ENCODE measurements at regions not wholly inside any gene's neighbourhood (a gene's known extent, or its start where the extent isn't known, plus 50 kb on each side); places are given as distances from the start of the nearest gene placed in this dataset.

- Histone ChIP-seq H3K27me3 (no peaks in the 10 kb centered on the region), H3K9me3 (peaks cover 0 to 15% (median 7%) of the 10 kb centered on the region in 3 donors), H3K4me3 (no peak overlapping the region), H3K36me3 (no peaks in the 10 kb centered on the region), H3K27ac (no peak overlapping the region), H3K4me1 (no peaks in the 10 kb centered on the region)
- 53 to 64% methylated on average over 6 of the region's 6 CpGs for WGBS, 2 donors
- DNase-seq = no peak
- intact Hi-C loops (cut with DNase I) = no loop called here
- TF ChIP-seq, protein P1, sequence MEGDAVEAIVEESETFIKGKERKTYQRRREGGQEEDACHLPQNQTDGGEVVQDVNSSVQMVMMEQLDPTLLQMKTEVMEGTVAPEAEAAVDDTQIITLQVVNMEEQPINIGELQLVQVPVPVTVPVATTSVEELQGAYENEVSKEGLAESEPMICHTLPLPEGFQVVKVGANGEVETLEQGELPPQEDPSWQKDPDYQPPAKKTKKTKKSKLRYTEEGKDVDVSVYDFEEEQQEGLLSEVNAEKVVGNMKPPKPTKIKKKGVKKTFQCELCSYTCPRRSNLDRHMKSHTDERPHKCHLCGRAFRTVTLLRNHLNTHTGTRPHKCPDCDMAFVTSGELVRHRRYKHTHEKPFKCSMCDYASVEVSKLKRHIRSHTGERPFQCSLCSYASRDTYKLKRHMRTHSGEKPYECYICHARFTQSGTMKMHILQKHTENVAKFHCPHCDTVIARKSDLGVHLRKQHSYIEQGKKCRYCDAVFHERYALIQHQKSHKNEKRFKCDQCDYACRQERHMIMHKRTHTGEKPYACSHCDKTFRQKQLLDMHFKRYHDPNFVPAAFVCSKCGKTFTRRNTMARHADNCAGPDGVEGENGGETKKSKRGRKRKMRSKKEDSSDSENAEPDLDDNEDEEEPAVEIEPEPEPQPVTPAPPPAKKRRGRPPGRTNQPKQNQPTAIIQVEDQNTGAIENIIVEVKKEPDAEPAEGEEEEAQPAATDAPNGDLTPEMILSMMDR (IDR thresholded peaks at IDR 0.05) = no peak
- TF ChIP-seq POLR2A (IDR thresholded peaks at IDR 0.05) = no peak
These were observed 316.4 kb upstream of the TUSC1 start for GRCh38 chr9:25994605-25995004.

GRCh38 chr9:25990376-25990775 lies 312.1 kb upstream of the TUSC1 start:
- no CpG with 5 or more reads among the region's 1 CpG for WGBS, 2 donors

DNA sequence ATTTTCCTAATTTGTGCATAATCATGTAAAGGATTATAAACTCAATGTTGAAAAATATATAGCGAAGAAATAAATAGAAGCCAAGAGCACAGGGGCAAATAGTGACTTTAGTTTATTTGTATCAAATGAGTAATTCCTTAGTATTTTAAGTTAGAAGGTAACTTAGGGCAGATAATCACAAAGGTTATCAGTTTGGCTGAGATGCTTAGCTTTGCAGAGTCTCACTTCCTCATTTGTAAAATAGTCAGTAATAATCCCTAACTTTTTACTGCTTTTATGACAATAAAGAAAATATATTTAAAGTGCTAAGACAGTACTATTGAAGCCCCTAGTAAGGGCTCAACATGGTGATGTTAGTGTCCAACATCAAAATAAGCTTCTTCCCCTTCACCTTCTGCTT lies 297.4 kb upstream of the TUSC1 start:
- no peak overlapping the region for H3K27ac ChIP-seq
- H3K36me3 ChIP-seq = no peaks in the 10 kb centered on the region
- peaks cover 0 to 9% (median 8%) of the 10 kb centered on the region in 3 donors for H3K9me3 ChIP-seq
- intact Hi-C loops (cut with DNase I) = no loop called here
- no peak for DNase-seq
- H3K4me1 ChIP-seq = no peaks in the 10 kb centered on the region
- TF ChIP-seq, protein P1 (IDR thresholded peaks at IDR 0.05) = no peak
- WGBS, 2 donors = 82 to 89% methylated on average over 1 of the region's 1 CpG
- no peaks in the 10 kb centered on the region for H3K27me3 ChIP-seq
- no peak overlapping the region for H3K4me3 ChIP-seq

More at GRCh38 chr9:25990376-25990775, 312.1 kb upstream of the TUSC1 start:
- no peaks in the 10 kb centered on the region for H3K27me3 ChIP-seq
- H3K27ac ChIP-seq = no peak overlapping the region
- TF ChIP-seq POLR2A (IDR thresholded peaks at IDR 0.05) = no peak
- TF ChIP-seq, protein P1 (IDR thresholded peaks at IDR 0.05) = no peak
- intact Hi-C loops (cut with DNase I) = no loop called here
- H3K36me3 ChIP-seq = no peaks in the 10 kb centered on the region
- no peak for DNase-seq
- peaks cover 0 to 15% (median 5%) of the 10 kb centered on the region in 3 donors for H3K9me3 ChIP-seq
- no peak overlapping the region for H3K4me3 ChIP-seq
- H3K4me1 ChIP-seq = no peaks in the 10 kb centered on the region

GRCh38 chr9:25964239-25964638 lies 286.0 kb upstream of the TUSC1 start:
- H3K4me3 ChIP-seq = no peak overlapping the region
- no peaks in the 10 kb centered on the region for H3K36me3 ChIP-seq
- peaks cover 0 to 7% (median 0%) of the 10 kb centered on the region in 3 donors for H3K9me3 ChIP-seq
- H3K4me1 ChIP-seq = no peaks in the 10 kb centered on the region
- no peak for DNase-seq
- 31 to 44% methylated on average over 3 of the region's 3 CpGs for WGBS, 2 donors
- no peak overlapping the region for H3K27ac ChIP-seq
- intact Hi-C loops (cut with DNase I) = no loop called here
- no peaks in the 10 kb centered on the region for H3K27me3 ChIP-seq
- TF ChIP-seq POLR2A (IDR thresholded peaks at IDR 0.05) = no peak
- TF ChIP-seq, protein P1 (IDR thresholded peaks at IDR 0.05) = peak in 3 of 6 experiments; percentile 18 to 31 (median 19)

DNA sequence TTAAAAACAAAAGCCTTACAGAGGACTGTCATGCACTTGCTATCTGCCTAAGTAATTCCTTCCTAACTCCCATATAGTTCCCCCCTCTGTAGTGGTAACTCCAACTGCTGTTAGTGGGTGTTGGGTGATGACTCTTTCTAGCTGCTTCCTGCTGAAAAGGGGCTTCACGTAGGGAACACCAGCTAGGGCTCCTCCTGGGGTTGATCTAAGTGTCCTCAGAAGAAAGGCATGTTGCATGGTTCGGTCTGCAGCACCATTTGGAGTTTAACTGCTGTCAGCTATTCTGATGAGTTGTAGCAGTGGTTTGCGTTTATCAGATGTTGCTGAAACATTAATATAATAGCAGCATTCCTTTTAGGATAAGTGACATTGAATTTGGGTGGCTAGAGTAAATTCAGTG lies 281.9 kb upstream of the TUSC1 start:
- Histone ChIP-seq H3K27me3 (no peaks in the 10 kb centered on the region), H3K4me3 (no peak overlapping the region), H3K27ac (no peak overlapping the region), H3K36me3 (no peaks in the 10 kb centered on the region), H3K9me3 (peaks cover 0 to 7% (median 0%) of the 10 kb centered on the region in 3 donors), H3K4me1 (no peaks in the 10 kb centered on the region)
- 51 to 81% methylated on average over 2 to 3 of the region's 3 CpGs for whole genome bisulfite sequencing, 2 donors
- no peak for DNase-seq
- TF ChIP-seq, protein P1 (IDR thresholded peaks at IDR 0.05) = no peak
- no peak for TF ChIP-seq POLR2A (IDR thresholded peaks at IDR 0.05)
- intact Hi-C loops (cut with DNase I) = no loop called here
